ENCODE measurements at regions not wholly inside any gene's neighbourhood (a gene's known extent, or its start where the extent isn't known, plus 50 kb on each side); places are given as distances from the start of the nearest gene placed in this dataset.

DNA sequence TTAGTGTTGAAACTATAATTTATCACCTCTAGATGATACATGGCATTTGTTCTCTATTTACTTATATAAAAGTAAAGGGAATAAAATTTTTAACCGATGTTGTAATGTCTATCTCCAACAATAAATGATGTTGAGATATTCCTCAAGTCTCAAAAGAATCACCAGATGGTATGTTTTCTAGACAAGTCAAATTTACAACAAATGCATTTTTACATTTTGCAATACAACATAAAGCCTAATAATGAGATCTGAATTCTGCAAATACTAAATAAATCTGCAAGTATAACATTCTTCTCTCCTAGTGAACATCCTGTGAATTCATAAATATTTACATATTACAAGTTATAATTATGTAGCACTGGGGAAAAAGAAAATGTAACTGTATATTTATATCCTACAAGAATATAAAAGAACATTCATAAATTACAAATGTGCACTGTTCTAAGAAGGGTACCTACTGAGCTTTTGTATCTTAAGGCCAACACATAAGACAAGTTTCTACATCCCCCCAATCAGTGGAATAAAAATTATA lies 1504.4 kb upstream of the ZEB2 start:
- intact Hi-C loops (cut with micrococcal nuclease) = no loop called here
- DNase-seq (no peak), ATAC-seq (no peak)

DNA sequence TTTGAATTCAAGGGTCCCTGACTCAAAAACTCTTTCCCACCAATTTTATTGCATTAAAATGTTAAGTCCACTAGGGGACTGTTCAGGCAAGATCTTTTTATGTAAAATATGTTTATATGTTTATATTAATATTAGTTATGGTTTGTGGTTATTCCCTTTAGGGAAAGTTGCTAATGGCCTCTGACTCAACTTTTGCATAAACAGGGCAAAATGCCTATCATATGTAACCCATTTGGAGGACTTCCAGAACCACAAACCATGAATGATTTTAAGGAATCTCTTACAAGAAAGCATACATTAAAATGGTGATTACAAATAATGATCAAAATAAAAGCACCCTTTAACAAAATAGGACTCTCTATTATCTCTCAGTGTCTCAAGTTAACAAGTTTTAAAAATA lies 1484.5 kb upstream of the ZEB2 start:
- no peak for ATAC-seq
- DNase-seq = no peak
- intact Hi-C loops (cut with micrococcal nuclease) = no loop called here

- intact Hi-C loops (cut with micrococcal nuclease) = no loop called here
- ATAC-seq = no peak
- no peak for DNase-seq
Measured at GRCh38 chr2:146003337-146003736, 1483.4 kb upstream of the ZEB2 start.

- ATAC-seq (no peak), DNase-seq (no peak)
- intact Hi-C loops (cut with micrococcal nuclease) = no loop called here
Measured at GRCh38 chr2:145994910-145995309, 1475.0 kb upstream of the ZEB2 start.

GRCh38 chr2:145992572-145992971 lies 1472.7 kb upstream of the ZEB2 start:
- intact Hi-C loops (cut with micrococcal nuclease) = no loop called here
- no peak for ATAC-seq
- DNase-seq = no peak

- intact Hi-C loops (cut with micrococcal nuclease) = no loop called here
- DNase-seq = no peak
- no peak for ATAC-seq
Measured at GRCh38 chr2:145987793-145988192, 1467.9 kb upstream of the ZEB2 start.

DNA sequence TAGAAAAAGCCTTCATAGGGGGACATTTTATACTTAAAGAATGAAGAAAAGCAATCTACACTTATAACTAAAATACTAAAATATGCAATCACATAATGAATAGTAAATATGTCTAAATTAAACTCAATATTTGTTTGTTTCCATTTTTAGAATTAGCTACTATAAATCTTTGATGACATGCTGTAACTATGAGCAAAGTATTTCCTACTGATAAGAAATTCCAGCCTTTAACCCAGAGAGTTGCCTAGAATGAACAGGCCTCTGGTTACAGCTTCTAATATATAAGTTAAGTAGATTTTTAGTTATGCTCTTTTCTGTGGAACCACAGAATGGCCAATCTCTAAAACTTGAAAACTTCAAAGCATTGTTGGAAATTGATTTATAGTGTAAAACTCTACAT lies 1465.6 kb upstream of the ZEB2 start:
- DNase-seq (no peak), ATAC-seq (no peak)
- intact Hi-C loops (cut with micrococcal nuclease) = no loop called here

DNA sequence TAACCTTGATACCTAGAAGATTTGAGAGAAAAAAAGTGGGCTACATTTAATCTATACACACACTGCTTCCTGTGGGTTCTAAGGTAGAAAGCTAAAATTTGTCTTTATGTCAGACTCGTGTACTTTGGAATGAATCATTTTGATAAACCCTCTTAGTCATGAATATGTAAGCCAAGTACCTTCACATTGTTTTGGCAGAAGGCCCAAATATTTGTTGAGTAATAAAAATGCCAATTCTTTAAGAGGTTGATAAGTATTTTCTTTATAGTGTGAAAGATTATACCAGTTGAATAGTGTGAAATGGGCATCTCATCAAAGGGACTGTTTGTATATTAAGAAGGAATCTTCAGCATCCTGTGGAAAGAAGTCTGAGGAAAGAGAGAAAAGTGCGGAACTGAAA lies 1464.7 kb upstream of the ZEB2 start:
- intact Hi-C loops (cut with micrococcal nuclease) = no loop called here
- ATAC-seq (no peak), DNase-seq (no peak)

- DNase-seq (no peak), ATAC-seq (no peak)
- intact Hi-C loops (cut with micrococcal nuclease) = no loop called here
Measured at GRCh38 chr2:145980318-145980717, 1460.4 kb upstream of the ZEB2 start.

DNA sequence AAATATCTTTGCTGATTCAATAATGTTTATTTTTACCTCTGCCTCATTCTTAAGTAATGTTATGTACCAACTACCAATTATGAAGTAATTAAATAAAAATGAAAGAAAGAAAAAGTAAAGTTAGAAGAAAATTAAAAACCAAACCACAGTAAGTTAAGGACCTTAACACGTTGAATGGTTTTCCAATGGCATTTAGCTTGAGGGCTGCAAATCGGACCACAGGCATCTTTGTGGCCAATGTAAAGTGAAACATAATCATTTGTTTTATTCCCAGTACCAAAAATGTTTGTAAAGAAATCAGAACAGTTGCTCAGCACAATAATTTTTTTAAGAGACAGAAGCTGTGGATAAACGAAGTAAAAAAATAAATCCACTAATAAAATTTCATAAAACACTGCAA lies 1455.5 kb upstream of the ZEB2 start:
- ATAC-seq = no peak
- DNase-seq = no peak
- intact Hi-C loops (cut with micrococcal nuclease) = no loop called here

GRCh38 chr2:145961846-145962245 lies 1441.9 kb upstream of the ZEB2 start:
- DNase-seq (no peak), ATAC-seq (no peak)
- intact Hi-C loops (cut with micrococcal nuclease) = no loop called here

- intact Hi-C loops (cut with micrococcal nuclease) = no loop called here
- ATAC-seq = no peak
- peak; percentile 21 for DNase-seq
Measured at GRCh38 chr2:145960479-145961163, 1440.7 kb upstream of the ZEB2 start.

- ATAC-seq = no peak
- intact Hi-C loops (cut with micrococcal nuclease) = no loop called here
- DNase-seq = no peak
Measured at GRCh38 chr2:145958611-145959010, 1438.7 kb upstream of the ZEB2 start.

GRCh38 chr2:145957929-145958328 lies 1438.0 kb upstream of the ZEB2 start:
- intact Hi-C loops (cut with micrococcal nuclease) = no loop called here
- no peak for DNase-seq
- ATAC-seq = no peak

- DNase-seq (no peak), ATAC-seq (no peak)
- intact Hi-C loops (cut with micrococcal nuclease) = no loop called here
Measured at GRCh38 chr2:145939949-145940348, 1420.0 kb upstream of the ZEB2 start.

GRCh38 chr2:145935016-145935415 lies 1415.1 kb upstream of the ZEB2 start:
- no peak for ATAC-seq
- intact Hi-C loops (cut with micrococcal nuclease) = no loop called here

GRCh38 chr2:145931781-145932395 lies 1412.0 kb upstream of the ZEB2 start:
- ATAC-seq (no peak), DNase-seq (no peak)
- intact Hi-C loops (cut with micrococcal nuclease) = no loop called here

More at GRCh38 chr2:145935016-145935415, 1415.1 kb upstream of the ZEB2 start:
- DNase-seq = no peak

- DNase-seq = no peak
- intact Hi-C loops (cut with micrococcal nuclease) = no loop called here
- ATAC-seq = no peak
Measured at GRCh38 chr2:145930318-145930717, 1410.4 kb upstream of the ZEB2 start.

DNA sequence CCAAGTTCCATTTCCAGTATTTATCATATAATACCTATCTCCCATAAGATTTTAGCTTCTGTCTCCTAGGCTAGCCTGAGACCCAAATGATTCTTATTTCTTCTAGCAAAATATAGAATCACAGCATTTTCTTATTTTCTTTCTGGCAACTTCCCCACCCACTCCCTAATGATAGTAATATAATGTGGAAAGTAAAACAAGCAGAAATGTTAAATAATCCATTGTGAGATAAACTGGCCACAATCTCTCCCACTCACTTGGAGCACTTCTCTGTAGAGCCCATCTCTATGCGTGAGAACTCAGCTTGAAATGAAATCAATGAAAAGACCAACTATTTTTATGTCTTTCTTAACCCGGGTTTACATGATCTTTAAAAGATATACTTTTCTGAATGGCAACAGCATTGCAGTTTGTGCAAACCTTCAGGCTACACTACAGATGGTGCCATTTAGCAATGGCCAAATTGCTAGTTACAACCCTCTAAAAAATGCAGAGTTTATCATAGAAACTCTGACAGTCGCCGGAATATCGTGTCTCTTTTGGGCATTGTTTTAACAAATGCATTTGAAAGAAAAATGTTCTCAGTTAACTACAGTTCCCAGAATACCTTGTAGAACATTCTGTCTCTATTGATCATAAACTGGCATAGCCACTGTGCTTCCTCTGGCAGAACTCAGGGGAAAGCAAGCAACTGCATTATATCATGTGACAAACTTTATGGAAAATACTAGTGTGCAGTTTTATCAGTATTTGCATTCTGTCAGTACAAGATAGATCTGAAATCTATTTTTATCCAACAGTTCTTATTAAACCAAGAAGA lies 1407.4 kb upstream of the ZEB2 start:
- intact Hi-C loops (cut with micrococcal nuclease) = no loop called here
- ATAC-seq (no peak), DNase-seq (no peak)

- DNase-seq = no peak
- intact Hi-C loops (cut with micrococcal nuclease) = no loop called here
- ATAC-seq = no peak
Measured at GRCh38 chr2:145925591-145925990, 1405.7 kb upstream of the ZEB2 start.

All from left ventricle myocardium superior (tissue), 1 donor.